ENCODE measurements at regions not wholly inside any gene's neighbourhood (a gene's known extent, or its start where the extent isn't known, plus 50 kb on each side); places are given as distances from the start of the nearest gene placed in this dataset.

DNA sequence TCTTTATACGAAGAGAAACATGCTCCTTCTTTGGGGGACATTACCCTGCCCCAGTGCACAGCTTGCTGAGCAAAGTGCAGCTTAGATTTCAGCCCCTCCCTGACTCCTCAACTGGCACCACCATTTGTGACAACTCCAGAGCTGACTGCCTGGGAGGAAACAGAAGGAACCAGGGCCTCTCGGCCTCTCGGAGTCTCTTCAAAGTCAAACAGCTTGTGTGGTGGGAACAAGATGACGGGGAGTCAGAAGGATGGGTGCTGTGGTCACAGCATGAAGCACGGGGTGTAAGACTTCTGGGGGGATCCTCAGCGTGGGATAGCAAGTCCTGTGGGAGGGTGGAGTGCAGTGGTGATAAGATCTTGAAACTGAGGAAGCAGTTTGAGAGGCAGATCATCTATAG is 123.5 kb upstream of the BCL2L14 start:
- TF ChIP-seq, protein P1, sequence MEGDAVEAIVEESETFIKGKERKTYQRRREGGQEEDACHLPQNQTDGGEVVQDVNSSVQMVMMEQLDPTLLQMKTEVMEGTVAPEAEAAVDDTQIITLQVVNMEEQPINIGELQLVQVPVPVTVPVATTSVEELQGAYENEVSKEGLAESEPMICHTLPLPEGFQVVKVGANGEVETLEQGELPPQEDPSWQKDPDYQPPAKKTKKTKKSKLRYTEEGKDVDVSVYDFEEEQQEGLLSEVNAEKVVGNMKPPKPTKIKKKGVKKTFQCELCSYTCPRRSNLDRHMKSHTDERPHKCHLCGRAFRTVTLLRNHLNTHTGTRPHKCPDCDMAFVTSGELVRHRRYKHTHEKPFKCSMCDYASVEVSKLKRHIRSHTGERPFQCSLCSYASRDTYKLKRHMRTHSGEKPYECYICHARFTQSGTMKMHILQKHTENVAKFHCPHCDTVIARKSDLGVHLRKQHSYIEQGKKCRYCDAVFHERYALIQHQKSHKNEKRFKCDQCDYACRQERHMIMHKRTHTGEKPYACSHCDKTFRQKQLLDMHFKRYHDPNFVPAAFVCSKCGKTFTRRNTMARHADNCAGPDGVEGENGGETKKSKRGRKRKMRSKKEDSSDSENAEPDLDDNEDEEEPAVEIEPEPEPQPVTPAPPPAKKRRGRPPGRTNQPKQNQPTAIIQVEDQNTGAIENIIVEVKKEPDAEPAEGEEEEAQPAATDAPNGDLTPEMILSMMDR (IDR thresholded peaks at IDR 0.05), result no peak
- no peak for TF ChIP-seq POLR2AphosphoS5 (IDR thresholded peaks at IDR 0.05)
- TF ChIP-seq POLR2A (IDR thresholded peaks at IDR 0.05), result no peak
- TF ChIP-seq EP300 (IDR thresholded peaks at IDR 0.05; ENCODE audit: low read depth), result no peak
